Neutrophil (primary cell): ENCODE measurements at regions not wholly inside any gene's neighbourhood (a gene's known extent, or its start where the extent isn't known, plus 50 kb on each side); places are given as distances from the start of the nearest gene placed in this dataset.

Experiments used
- H3K27ac ChIP-seq: fragments of 200-600 bp; sonication (generic); 2 replicates; pipeline ENCODE4 v1.5.1; 2016; ENCODE audit warnings: mild to moderate bottlenecking, moderate library complexity
- H3K27me3 ChIP-seq: fragments of 200-600 bp; sonication (generic); 2 replicates; pipeline ENCODE4 v1.6.0; 2016; ENCODE audit warnings: mild to moderate bottlenecking
- H3K36me3 ChIP-seq: fragments of 200-600 bp; sonication (generic); 2 replicates; pipeline ENCODE4 v1.5.1; 2017
- H3K4me1 ChIP-seq, 2 experiments: fragments of 200-600 bp in 1 of 2; sonication (generic) in 1 of 2; 1 replicate in 1 of 2; 2 replicates in 1 of 2; pipeline versions ENCODE4 v1.5.1 to v1.6.1; 2013 to 2016; ENCODE audit warnings: low read depth in 1 of 2, low read length in 1 of 2, mild to moderate bottlenecking in 1 of 2, moderate library complexity in 1 of 2; ENCODE audit not compliant: control insufficient read depth in 1 of 2, insufficient read depth in 1 of 2
- H3K4me3 ChIP-seq, 2 experiments: fragments of 200-600 bp in 1 of 2; sonication (generic) in 1 of 2; 1 replicate in 1 of 2; 2 replicates in 1 of 2; pipeline ENCODE4 v1.5.1; 2013 to 2016; ENCODE audit warnings: low read depth in 1 of 2, low read length in 1 of 2, mild to moderate bottlenecking in 1 of 2, moderate library complexity in 1 of 2
- H3K9me3 ChIP-seq: fragments of 200-600 bp; sonication (generic); 2 replicates; pipeline ENCODE4 v1.5.1; 2016
- TF ChIP-seq, protein P1 (sequence below): fragments of 200-600 bp; sonication (generic); IDR thresholded peaks from 2 replicates; pipeline ENCODE4 v1.5.1; 2016; ENCODE audit warnings: antibody characterized with exemption

GRCh38 chr3:104745313-104745712 is 621.4 kb upstream of the ALCAM start:
- no peak overlapping the region for H3K27ac ChIP-seq
- no peaks in the 10 kb centered on the region for H3K36me3 ChIP-seq
- no peaks in the 10 kb centered on the region for H3K4me1 ChIP-seq
- TF ChIP-seq, protein P1, sequence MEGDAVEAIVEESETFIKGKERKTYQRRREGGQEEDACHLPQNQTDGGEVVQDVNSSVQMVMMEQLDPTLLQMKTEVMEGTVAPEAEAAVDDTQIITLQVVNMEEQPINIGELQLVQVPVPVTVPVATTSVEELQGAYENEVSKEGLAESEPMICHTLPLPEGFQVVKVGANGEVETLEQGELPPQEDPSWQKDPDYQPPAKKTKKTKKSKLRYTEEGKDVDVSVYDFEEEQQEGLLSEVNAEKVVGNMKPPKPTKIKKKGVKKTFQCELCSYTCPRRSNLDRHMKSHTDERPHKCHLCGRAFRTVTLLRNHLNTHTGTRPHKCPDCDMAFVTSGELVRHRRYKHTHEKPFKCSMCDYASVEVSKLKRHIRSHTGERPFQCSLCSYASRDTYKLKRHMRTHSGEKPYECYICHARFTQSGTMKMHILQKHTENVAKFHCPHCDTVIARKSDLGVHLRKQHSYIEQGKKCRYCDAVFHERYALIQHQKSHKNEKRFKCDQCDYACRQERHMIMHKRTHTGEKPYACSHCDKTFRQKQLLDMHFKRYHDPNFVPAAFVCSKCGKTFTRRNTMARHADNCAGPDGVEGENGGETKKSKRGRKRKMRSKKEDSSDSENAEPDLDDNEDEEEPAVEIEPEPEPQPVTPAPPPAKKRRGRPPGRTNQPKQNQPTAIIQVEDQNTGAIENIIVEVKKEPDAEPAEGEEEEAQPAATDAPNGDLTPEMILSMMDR, result no peak
- H3K27me3 ChIP-seq, result no peaks in the 10 kb centered on the region
- H3K4me3 ChIP-seq, result no peak overlapping the region
- no peaks in the 10 kb centered on the region for H3K9me3 ChIP-seq

- no peaks in the 10 kb centered on the region for H3K4me1 ChIP-seq
- H3K27ac ChIP-seq, result no peak overlapping the region
Measured at GRCh38 chr3:104746056-104746455, 620.7 kb upstream of the ALCAM start.

GRCh38 chr3:104750581-104750980 is 616.1 kb upstream of the ALCAM start:
- Histone ChIP-seq H3K4me1 (no peaks in the 10 kb centered on the region), H3K27me3 (no peaks in the 10 kb centered on the region), H3K9me3 (no peaks in the 10 kb centered on the region), H3K4me3 (no peak overlapping the region), H3K36me3 (no peaks in the 10 kb centered on the region), H3K27ac (no peak overlapping the region)
- TF ChIP-seq, protein P1, result no peak

More at GRCh38 chr3:104746056-104746455, 620.7 kb upstream of the ALCAM start:
- no peaks in the 10 kb centered on the region for H3K36me3 ChIP-seq
- no peak overlapping the region for H3K4me3 ChIP-seq
- H3K9me3 ChIP-seq, result no peaks in the 10 kb centered on the region
- no peaks in the 10 kb centered on the region for H3K27me3 ChIP-seq
- TF ChIP-seq, protein P1, result no peak

DNA sequence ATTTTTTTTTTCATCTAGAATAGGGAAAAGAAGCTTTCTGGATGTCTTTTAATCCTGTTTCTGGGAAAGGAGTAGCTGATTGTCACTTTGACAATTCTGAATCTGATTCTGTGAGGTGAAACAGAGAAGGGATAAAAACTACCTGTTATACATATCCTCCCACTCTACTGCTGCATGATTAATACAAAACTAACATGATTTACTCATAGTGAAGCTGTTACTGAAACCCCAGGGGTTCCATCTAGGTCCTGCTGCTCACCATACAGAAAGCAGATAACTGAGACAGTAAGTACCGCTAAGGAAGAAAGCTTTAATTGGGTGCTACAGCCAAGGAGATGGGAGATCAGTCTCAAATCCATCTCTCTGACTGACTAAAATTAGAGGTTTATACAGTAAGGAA is 610.9 kb upstream of the ALCAM start:
- TF ChIP-seq, protein P1, result no peak
- no peaks in the 10 kb centered on the region for H3K27me3 ChIP-seq

DNA sequence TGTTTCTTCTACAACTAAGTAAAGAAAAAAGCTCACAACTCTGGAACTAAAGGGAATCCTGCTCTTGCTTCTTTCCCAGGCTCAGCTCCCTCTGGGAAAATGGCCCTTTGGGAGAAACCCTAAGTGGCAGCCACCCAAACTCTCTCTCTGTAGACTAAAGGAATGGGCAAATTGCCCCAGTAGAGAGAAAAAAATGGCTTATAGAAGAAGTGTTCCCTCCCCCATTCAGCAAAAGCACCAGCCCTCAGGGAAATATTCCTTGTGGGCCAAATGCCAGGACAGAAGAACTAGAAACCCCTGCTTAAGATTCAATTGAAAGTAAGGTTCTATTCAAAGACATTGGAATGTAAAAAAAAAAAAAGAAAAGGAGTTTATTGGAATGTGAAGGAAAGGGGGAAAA is 603.7 kb upstream of the ALCAM start:
- Histone ChIP-seq H3K27me3 (no peaks in the 10 kb centered on the region), H3K4me1 (no peaks in the 10 kb centered on the region), H3K36me3 (no peaks in the 10 kb centered on the region), H3K9me3 (no peaks in the 10 kb centered on the region), H3K4me3 (no peak overlapping the region), H3K27ac (no peak overlapping the region)
- TF ChIP-seq, protein P1, result no peak

More for the DNA sequence above, 610.9 kb upstream of the ALCAM start:
- Histone ChIP-seq H3K36me3 (no peaks in the 10 kb centered on the region), H3K27ac (no peak overlapping the region), H3K4me1 (no peaks in the 10 kb centered on the region), H3K4me3 (no peak overlapping the region), H3K9me3 (no peaks in the 10 kb centered on the region)

GRCh38 chr3:104764496-104764895 is 602.2 kb upstream of the ALCAM start:
- Histone ChIP-seq H3K27ac (no peak overlapping the region), H3K4me1 (no peaks in the 10 kb centered on the region), H3K27me3 (no peaks in the 10 kb centered on the region), H3K4me3 (no peak overlapping the region), H3K36me3 (no peaks in the 10 kb centered on the region), H3K9me3 (no peaks in the 10 kb centered on the region)
- TF ChIP-seq, protein P1, result no peak
